A549 (cell line): ENCODE measurements at regions not wholly inside any gene's neighbourhood (a gene's known extent, or its start where the extent isn't known, plus 50 kb on each side); places are given as distances from the start of the nearest gene placed in this dataset.

ENCODE experiments used
- ATAC-seq, 2 experiments: fragments of 200-7000 bp in 1 of 2; fragments of >200 bp in 1 of 2; cut with Nextera tagmentation in 1 of 2; cut with Tn5 transposase in 1 of 2; 3 replicates each; pipeline versions ENCODE4 v1.8.0 to v1.9.1; 2018 to 2020; ENCODE audit warnings: mild to moderate bottlenecking in 1 of 2, moderate library complexity in 1 of 2
- CTCF ChIA-PET: fragments of 300-600 bp; sonication (Branson Sonifier 250); formaldehyde crosslinking; extraction: SDS; loops from one replicate; lab custom pipeline; 2021; ENCODE audit warnings: antibody characterized with exemption, inconsistent platforms; lab: Yijun Ruan, JAX
- POLR2A ChIA-PET: fragments of 350-600 bp; formaldehyde crosslinking; extraction: SDS; loops from one replicate; lab custom pipeline; 2021; ENCODE audit warnings: antibody characterized with exemption, inconsistent platforms; lab: Yijun Ruan, JAX
- DNase-seq, 2 experiments: peaks; one replicate each; pipeline versions ENCODE4 v3.0.0 to v3.0.0-alpha.2; 2011 to 2016; ENCODE audit warnings: low read depth in 1 of 2, low spot score in 1 of 2
- FAIRE-seq: peaks from 2 replicates; lab custom pipeline; 2011; peaks lifted over from hg19 to GRCh38; lab: Jason Lieb, UNC
- H3K27ac ChIP-seq, 2 experiments: fragments of >200 bp; sonication (Bioruptor Twin); formaldehyde crosslinking; 3 replicates each; pipeline ENCODE4 v1.5.1; 2016 to 2017
- H3K4me1 ChIP-seq: fragments of >200 bp; sonication (Bioruptor Twin); formaldehyde crosslinking; 3 replicates; pipeline ENCODE4 v1.6.1; 2016
- H3K4me2 ChIP-seq: fragments of >200 bp; sonication (Bioruptor Twin); formaldehyde crosslinking; 3 replicates; pipeline ENCODE4 v1.6.1; 2016
- H3K4me3 ChIP-seq: fragments of >200 bp; sonication (Bioruptor Twin); formaldehyde crosslinking; 3 replicates; pipeline ENCODE4 v1.5.1; 2016
- H3K9me3 ChIP-seq: fragments of >200 bp; sonication (Bioruptor Twin); formaldehyde crosslinking; 3 replicates; pipeline ENCODE4 v1.6.1; 2016
- ATOH8 ChIP-seq: fragments of 250-450 bp; sonication (Bioruptor Pico); IDR thresholded peaks from 2 replicates; pipeline ENCODE4 v1.5.0; 2020; ENCODE audit warnings: low read depth, mild to moderate bottlenecking, moderate library complexity
- BHLHE40 ChIP-seq: IDR thresholded peaks from 2 replicates; pipeline ENCODE4 v1.6.1; 2012; ENCODE audit warnings: low read depth, low read length, inconsistent platforms
- CBX2 ChIP-seq: fragments of 200-600 bp; sonication (generic); IDR thresholded peaks from 2 replicates; pipeline ENCODE4 v1.6.1; 2016; ENCODE audit warnings: low read depth, mild to moderate bottlenecking, borderline replicate concordance
- CHD4 ChIP-seq: fragments of 200-600 bp; sonication (generic); IDR thresholded peaks from 2 replicates; pipeline ENCODE4 v1.6.1; 2016; ENCODE audit warnings: antibody characterized with exemption, mild to moderate bottlenecking, borderline replicate concordance
- E2F6 ChIP-seq: IDR thresholded peaks from 2 replicates; pipeline ENCODE4 v1.6.1; 2012; ENCODE audit warnings: low read depth, borderline replicate concordance
- EHMT2 ChIP-seq: fragments of 200-600 bp; sonication (generic); IDR thresholded peaks from 2 replicates; pipeline ENCODE4 v1.6.1; 2016; ENCODE audit warnings: antibody characterized with exemption, low read depth, mild to moderate bottlenecking, moderate library complexity
- EP300 ChIP-seq, 2 experiments: fragments of >200 bp; sonication (Bioruptor Twin); formaldehyde crosslinking; IDR thresholded peaks; 2 replicates in 1 of 2; 3 replicates in 1 of 2; pipeline ENCODE4 v1.6.1; 2016 to 2017
- ESRRA ChIP-seq: fragments of 150-350 bp; IDR thresholded peaks from 2 replicates; pipeline ENCODE4 v1.6.1; 2014; ENCODE audit warnings: mild to moderate bottlenecking, low read length, borderline replicate concordance
- FOSB ChIP-seq: fragments of 250-450 bp; sonication (Bioruptor Pico); IDR thresholded peaks from 2 replicates; pipeline ENCODE4 v1.5.0; 2020; ENCODE audit warnings: mild to moderate bottlenecking, moderate library complexity
- FOSL2 ChIP-seq, 2 experiments: fragments of 450-650 bp in 1 of 2; fragments of >200 bp in 1 of 2; sonication (Bioruptor Twin) in 1 of 2; formaldehyde crosslinking; IDR thresholded peaks; 2 replicates each; pipeline versions ENCODE4 v1.5.0 to v1.6.1; 2016 to 2020; ENCODE audit warnings: mild to moderate bottlenecking in 1 of 2, moderate library complexity in 1 of 2
- GATA3 ChIP-seq: IDR thresholded peaks from 2 replicates; pipeline ENCODE4 v1.6.1; 2012; ENCODE audit warnings: borderline replicate concordance
- HES2 ChIP-seq: fragments of >200 bp; sonication (Bioruptor Twin); formaldehyde crosslinking; IDR thresholded peaks from 2 replicates; pipeline ENCODE4 v1.6.1; 2016
- HEYL ChIP-seq: fragments of 250-450 bp; sonication (Bioruptor Pico); IDR thresholded peaks from 2 replicates; pipeline ENCODE4 v1.8.0; 2021; ENCODE audit warnings: mild to moderate bottlenecking, moderate library complexity
- HMGXB4 ChIP-seq: fragments of 250-450 bp; sonication (Bioruptor Pico); IDR thresholded peaks from 2 replicates; pipeline ENCODE4 v1.5.0; 2021; ENCODE audit warnings: mild to moderate bottlenecking, moderate library complexity, borderline replicate concordance
- HOXA7 ChIP-seq: fragments of 250-450 bp; sonication (Bioruptor Pico); IDR thresholded peaks from 2 replicates; pipeline ENCODE4 v1.5.0; 2020; ENCODE audit warnings: mild to moderate bottlenecking, moderate library complexity
- HOXB13 ChIP-seq: fragments of 250-450 bp; sonication (Bioruptor Pico); IDR thresholded peaks from 2 replicates; pipeline ENCODE4 v1.5.0; 2020; ENCODE audit warnings: low read depth, mild to moderate bottlenecking, moderate library complexity
- JUN ChIP-seq, 2 experiments: fragments of >200 bp; sonication (Bioruptor Twin); formaldehyde crosslinking; IDR thresholded peaks; 2 replicates in 1 of 2; 3 replicates in 1 of 2; pipeline ENCODE4 v1.6.1; 2016 to 2017
- KDM1A ChIP-seq: fragments of 200-600 bp; sonication (generic); IDR thresholded peaks from 2 replicates; pipeline ENCODE4 v1.6.1; 2016; ENCODE audit warnings: low read depth, mild to moderate bottlenecking
- MAZ ChIP-seq: fragments of 150-350 bp; IDR thresholded peaks from 2 replicates; pipeline ENCODE4 v1.6.1; 2014; ENCODE audit warnings: antibody characterized with exemption, low read depth, low read length, borderline replicate concordance
- MYC ChIP-seq: IDR thresholded peaks from 2 replicates; pipeline ENCODE4 v1.6.1; 2012; ENCODE audit warnings: mild to moderate bottlenecking, inconsistent platforms, low read length, improper control_type of control experiment, borderline replicate concordance
- NPAS2 ChIP-seq: fragments of 250-450 bp; sonication (Bioruptor Pico); IDR thresholded peaks from 2 replicates; pipeline ENCODE4 v1.8.0; 2022; ENCODE audit warnings: mild to moderate bottlenecking, moderate library complexity, borderline replicate concordance
- PBX3 ChIP-seq: IDR thresholded peaks from 2 replicates; pipeline ENCODE4 v1.6.1; 2012
- PHF8 ChIP-seq: fragments of 200-600 bp; sonication (generic); IDR thresholded peaks from 2 replicates; pipeline ENCODE4 v1.6.1; 2016; ENCODE audit warnings: low read depth, mild to moderate bottlenecking, antibody characterized with exemption, moderate library complexity, borderline replicate concordance
- RAD21 ChIP-seq, 2 experiments: fragments of >200 bp in 1 of 2; sonication (Bioruptor Twin) in 1 of 2; formaldehyde crosslinking in 1 of 2; IDR thresholded peaks in 1 of 2; conservative IDR thresholded peaks in 1 of 2; 2 replicates in 1 of 2; 3 replicates in 1 of 2; pipeline ENCODE4 v1.6.1; 2012 to 2018; ENCODE audit warnings: inconsistent platforms in 1 of 2
- RARB ChIP-seq: fragments of 250-450 bp; sonication (Bioruptor Pico); IDR thresholded peaks from 2 replicates; pipeline ENCODE4 v1.8.0; 2021; ENCODE audit warnings: mild to moderate bottlenecking, moderate library complexity
- RCOR1 ChIP-seq: fragments of 150-350 bp; IDR thresholded peaks from 2 replicates; pipeline ENCODE4 v1.6.1; 2014; ENCODE audit warnings: antibody characterized with exemption, low read length, low read depth
- REST ChIP-seq: fragments of 200-600 bp; sonication (generic); IDR thresholded peaks from 2 replicates; pipeline ENCODE4 v1.6.1; 2016; ENCODE audit warnings: antibody characterized with exemption, mild to moderate bottlenecking, moderate library complexity
- RFX5 ChIP-seq: fragments of 450-650 bp; IDR thresholded peaks from 2 replicates; pipeline ENCODE4 v1.7.1; 2014; ENCODE audit warnings: antibody characterized with exemption, mild to moderate bottlenecking, moderate library complexity
- TFCP2L1 ChIP-seq: fragments of 250-450 bp; sonication (Bioruptor Pico); IDR thresholded peaks from 2 replicates; pipeline ENCODE4 v1.5.0; 2021; ENCODE audit warnings: mild to moderate bottlenecking
- TP53 ChIP-seq: fragments of 250-450 bp; sonication (Bioruptor Pico); IDR thresholded peaks from 2 replicates; pipeline ENCODE4 v1.5.0; 2021; ENCODE audit warnings: mild to moderate bottlenecking, moderate library complexity
- WGBS: methylation state at CpG from one replicate; pipeline ENCODE4 v1.1.6; 2017; ENCODE audit errors: missing lambda C conversion rate; 5-methylcytosine and 5-hydroxymethylcytosine counted together

- H3K4me3 ChIP-seq, result no peak overlapping the region
- ATAC-seq (no peak), FAIRE-seq (no peak), DNase-seq (no peak)
- WGBS, result 16% methylated on average over 3 of the region's 8 CpGs
- no peak overlapping the region for H3K4me2 ChIP-seq
- H3K27ac ChIP-seq, result no peak overlapping the region
- H3K4me1 ChIP-seq, result no peaks in the 10 kb centered on the region
- POLR2A ChIA-PET, result no interaction called here
- no peak for TF ChIP-seq ESRRA
- TF ChIP-seq CBX2, result no peak
- TF ChIP-seq EHMT2, result no peak
- TF ChIP-seq JUN (IDR thresholded peaks at IDR 0.05), result no peak
- TF ChIP-seq RFX5, result no peak
- TF ChIP-seq HOXB13, result no peak
- no peak for TF ChIP-seq HES2
- no peak for TF ChIP-seq TP53 (CRISPR knock-in tag)
- no peak for TF ChIP-seq CHD4
- TF ChIP-seq RCOR1, result no peak
- TF ChIP-seq FOSB (CRISPR knock-in tag), result no peak
- TF ChIP-seq E2F6, result no peak
- TF ChIP-seq PBX3, result no peak
- peaks cover 17% of the 10 kb centered on the region; the same call in 2 of the 3 replicates for H3K9me3 ChIP-seq
- CTCF ChIA-PET, result no interaction called here
Observed at GRCh38 chr6:169380493-169380892, 126.8 kb upstream of the THBS2 start.

- Histone ChIP-seq H3K4me3 (no peak overlapping the region), H3K27ac (no peak overlapping the region), H3K4me2 (no peak overlapping the region), H3K4me1 (no peaks in the 10 kb centered on the region), H3K9me3 (peaks cover 20% of the 10 kb centered on the region; the same call in 2 of the 3 replicates)
- 54% methylated on average over 11 of the region's 18 CpGs for WGBS
- ChIA-PET CTCF (no interaction called here), POLR2A (no interaction called here)
- no peak for TF ChIP-seq RARB
- no peak for TF ChIP-seq HOXB13
- no peak for TF ChIP-seq HOXA7 (CRISPR knock-in tag)
- no peak for TF ChIP-seq REST
- no peak for TF ChIP-seq BHLHE40
- no peak for TF ChIP-seq GATA3
- TF ChIP-seq TFCP2L1 (CRISPR knock-in tag), result no peak
- TF ChIP-seq NPAS2, result no peak
- TF ChIP-seq HEYL (CRISPR knock-in tag), result no peak
- no peak for TF ChIP-seq MAZ
- no peak for TF ChIP-seq PHF8
- no peak for TF ChIP-seq HMGXB4 (CRISPR knock-in tag)
- TF ChIP-seq ATOH8 (CRISPR knock-in tag), result no peak
- TF ChIP-seq FOSL2 (IDR thresholded peaks at IDR 0.05), result no peak
- TF ChIP-seq FOSL2 (CRISPR knock-in tag; IDR thresholded peaks at IDR 0.05), result no peak
- no peak for TF ChIP-seq MYC
- TF ChIP-seq RAD21 (conservative IDR thresholded peaks at IDR 0.05 in 1 of 2, IDR thresholded peaks at IDR 0.05 in 1 of 2), result no peak
- no peak for TF ChIP-seq KDM1A
- no peak for TF ChIP-seq RCOR1
- no peak for TF ChIP-seq EP300 (IDR thresholded peaks at IDR 0.05)
- FAIRE-seq, result no peak
- no peak for ATAC-seq
- no peak for DNase-seq
Observed at GRCh38 chr6:169379495-169380070, 125.9 kb upstream of the THBS2 start.
